Mammary epithelial cell (primary cell): ENCODE measurements at regions not wholly inside any gene's neighbourhood (a gene's known extent, or its start where the extent isn't known, plus 50 kb on each side); places are given as distances from the start of the nearest gene placed in this dataset.

Source experiments
- EZH2 ChIP-seq: IDR thresholded peaks from 2 replicates; pipeline ENCODE4 v1.6.1; 2012; ENCODE audit warnings: low read length, inconsistent platforms, borderline replicate concordance
- TF ChIP-seq, protein P1 (sequence below), 2 donors: IDR thresholded peaks in 1 of 2; conservative IDR thresholded peaks in 1 of 2; 2 replicates each; pipeline ENCODE4 v1.5.1; 2011 to 2012; ENCODE audit warnings: inconsistent platforms in 2 of 2, low read length in 2 of 2, mild to moderate bottlenecking in 2 of 2, control low read depth in 1 of 2, low read depth in 1 of 2; ENCODE audit not compliant: insufficient read depth in 1 of 2; ENCODE audit errors: extremely low read depth in 1 of 2

DNA sequence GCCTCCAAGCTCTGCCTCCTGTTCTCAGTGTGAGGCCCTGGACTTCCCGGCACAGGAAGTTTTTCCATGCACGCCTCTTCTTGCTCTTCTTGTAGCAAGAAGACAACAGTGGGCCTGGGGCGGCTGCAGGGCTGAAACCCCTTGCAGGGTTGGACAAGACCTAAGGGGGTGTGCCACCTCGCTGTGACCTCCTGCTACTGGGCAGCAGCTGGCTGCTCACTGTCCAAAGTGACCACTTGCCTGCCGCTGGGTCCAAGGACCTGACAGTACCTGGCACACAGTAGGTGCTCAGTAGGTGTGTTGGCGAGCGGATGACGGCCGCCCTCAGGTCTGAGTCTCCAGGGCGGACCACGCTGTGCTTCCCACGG lies 331.6 kb downstream of the C16orf95 start:
- TF ChIP-seq EZH2 = no peak
- TF ChIP-seq, protein P1, sequence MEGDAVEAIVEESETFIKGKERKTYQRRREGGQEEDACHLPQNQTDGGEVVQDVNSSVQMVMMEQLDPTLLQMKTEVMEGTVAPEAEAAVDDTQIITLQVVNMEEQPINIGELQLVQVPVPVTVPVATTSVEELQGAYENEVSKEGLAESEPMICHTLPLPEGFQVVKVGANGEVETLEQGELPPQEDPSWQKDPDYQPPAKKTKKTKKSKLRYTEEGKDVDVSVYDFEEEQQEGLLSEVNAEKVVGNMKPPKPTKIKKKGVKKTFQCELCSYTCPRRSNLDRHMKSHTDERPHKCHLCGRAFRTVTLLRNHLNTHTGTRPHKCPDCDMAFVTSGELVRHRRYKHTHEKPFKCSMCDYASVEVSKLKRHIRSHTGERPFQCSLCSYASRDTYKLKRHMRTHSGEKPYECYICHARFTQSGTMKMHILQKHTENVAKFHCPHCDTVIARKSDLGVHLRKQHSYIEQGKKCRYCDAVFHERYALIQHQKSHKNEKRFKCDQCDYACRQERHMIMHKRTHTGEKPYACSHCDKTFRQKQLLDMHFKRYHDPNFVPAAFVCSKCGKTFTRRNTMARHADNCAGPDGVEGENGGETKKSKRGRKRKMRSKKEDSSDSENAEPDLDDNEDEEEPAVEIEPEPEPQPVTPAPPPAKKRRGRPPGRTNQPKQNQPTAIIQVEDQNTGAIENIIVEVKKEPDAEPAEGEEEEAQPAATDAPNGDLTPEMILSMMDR (conservative IDR thresholded peaks at IDR 0.05 in 1 of 2, IDR thresholded peaks at IDR 0.05 in 1 of 2; ENCODE audit: extremely low read depth in 1 of 2, insufficient read depth in 1 of 2, low read depth in 1 of 2, low read length in 2 of 2) = no peak
